H9 (cell line): ENCODE measurements at regions not wholly inside any gene's neighbourhood (a gene's known extent, or its start where the extent isn't known, plus 50 kb on each side); places are given as distances from the start of the nearest gene placed in this dataset.

Source experiments
- DNase-seq: peaks from one replicate; pipeline ENCODE4 v3.0.0-alpha.2; 2017
- H2AFZ ChIP-seq: one replicate; pipeline ENCODE4 v1.6.1; 2013; ENCODE audit warnings: mild to moderate bottlenecking, low read length, control low read depth, moderate library complexity
- H2AK5ac ChIP-seq: 2 replicates; pipeline ENCODE4 v1.6.1; 2013; ENCODE audit warnings: low read length, control low read depth, mixed read lengths; ENCODE audit not compliant: insufficient read length
- H2BK120ac ChIP-seq: one replicate; pipeline ENCODE4 v1.6.1; 2013; ENCODE audit warnings: low read depth, mild to moderate bottlenecking, low read length, control low read depth, inconsistent platforms; ENCODE audit not compliant: poor library complexity, severe bottlenecking
- H2BK12ac ChIP-seq: 2 replicates; pipeline ENCODE4 v1.6.1; 2013; ENCODE audit warnings: low read length, control low read depth, mixed read lengths, low read depth; ENCODE audit not compliant: insufficient read length
- H2BK15ac ChIP-seq: 2 replicates; pipeline ENCODE4 v1.6.1; 2013; ENCODE audit warnings: low read depth, low read length, control low read depth
- H2BK20ac ChIP-seq: one replicate; pipeline ENCODE4 v1.6.1; 2013; ENCODE audit warnings: low read depth, mild to moderate bottlenecking, low read length, control low read depth, inconsistent platforms; ENCODE audit not compliant: poor library complexity, severe bottlenecking
- H2BK5ac ChIP-seq: 2 replicates; pipeline ENCODE4 v1.6.1; 2013; ENCODE audit warnings: low read length, control low read depth, mixed read lengths; ENCODE audit not compliant: insufficient read length
- H3K14ac ChIP-seq: 2 replicates; pipeline ENCODE4 v1.6.1; 2013; ENCODE audit warnings: low read length, control low read depth; ENCODE audit not compliant: insufficient read depth
- H3K18ac ChIP-seq: 2 replicates; pipeline ENCODE4 v1.6.1; 2013; ENCODE audit warnings: low read depth, mild to moderate bottlenecking, mixed read lengths, low read length, control low read depth; ENCODE audit not compliant: insufficient read length
- H3K23ac ChIP-seq: 2 replicates; pipeline ENCODE4 v1.6.1; 2013; ENCODE audit warnings: low read length, control low read depth, mixed read lengths, low read depth; ENCODE audit not compliant: insufficient read length
- H3K23me2 ChIP-seq: 2 replicates; pipeline ENCODE4 v1.6.1; 2013; ENCODE audit warnings: low read depth, mild to moderate bottlenecking, mixed read lengths, low read length, control low read depth; ENCODE audit not compliant: insufficient read length, poor library complexity, severe bottlenecking
- H3K27ac ChIP-seq: 2 replicates; pipeline ENCODE4 v1.5.1; 2013; ENCODE audit warnings: low read length, control low read depth, mixed read lengths, low read depth; ENCODE audit not compliant: insufficient read length
- H3K27me3 ChIP-seq: 2 replicates; pipeline ENCODE4 v1.6.1; 2013; ENCODE audit warnings: low read length, control low read depth, inconsistent platforms; ENCODE audit not compliant: insufficient read depth
- H3K4ac ChIP-seq: 2 replicates; pipeline ENCODE4 v1.6.1; 2013; ENCODE audit warnings: low read depth, mild to moderate bottlenecking, control low read depth, inconsistent platforms, low read length, moderate library complexity
- H3K4me1 ChIP-seq: 2 replicates; pipeline ENCODE4 v1.6.1; 2013; ENCODE audit warnings: low read length, control low read depth, inconsistent platforms; ENCODE audit not compliant: insufficient read depth
- H3K4me2 ChIP-seq: 2 replicates; pipeline ENCODE4 v1.6.1; 2013; ENCODE audit warnings: low read length, control low read depth, mixed read lengths; ENCODE audit not compliant: insufficient read length, insufficient read depth
- H3K56ac ChIP-seq: 2 replicates; pipeline ENCODE4 v1.6.1; 2013; ENCODE audit warnings: low read depth, mild to moderate bottlenecking, mixed read lengths, low read length, control low read depth; ENCODE audit not compliant: insufficient read length
- H3K79me1 ChIP-seq: 2 replicates; pipeline ENCODE4 v1.6.1; 2013; ENCODE audit warnings: low read depth, mild to moderate bottlenecking, moderate library complexity, low read length, control low read depth, inconsistent platforms; ENCODE audit not compliant: insufficient read depth, poor library complexity, severe bottlenecking
- H3K79me2 ChIP-seq: 2 replicates; pipeline ENCODE4 v1.6.1; 2013; ENCODE audit warnings: low read length, control low read depth, inconsistent platforms; ENCODE audit not compliant: insufficient read depth
- H3K9ac ChIP-seq: 2 replicates; pipeline ENCODE4 v1.6.1; 2013; ENCODE audit warnings: low read length, control low read depth, mixed read lengths; ENCODE audit not compliant: insufficient read length; ENCODE audit errors: extremely low read depth
- H3K9me3 ChIP-seq: one replicate; pipeline ENCODE4 v1.6.1; 2013; ENCODE audit warnings: low read depth, low read length, inconsistent platforms; ENCODE audit not compliant: control insufficient read depth
- H3T11ph ChIP-seq: one replicate; pipeline ENCODE4 v1.6.1; 2013; ENCODE audit warnings: mild to moderate bottlenecking, low read length, control low read depth, inconsistent platforms
- H4K20me1 ChIP-seq: one replicate; pipeline ENCODE4 v1.6.1; 2013; ENCODE audit not compliant: control insufficient read depth, insufficient read length, insufficient read depth
- H4K5ac ChIP-seq: 2 replicates; pipeline ENCODE4 v1.6.1; 2013; ENCODE audit warnings: low read depth, mild to moderate bottlenecking, mixed read lengths, low read length, control low read depth; ENCODE audit not compliant: insufficient read length
- H4K8ac ChIP-seq: replicated peaks from 2 replicates; pipeline ENCODE4 v1.6.1; 2013; ENCODE audit warnings: low read length, control low read depth, mixed read lengths, low read depth; ENCODE audit not compliant: insufficient read length
- H4K91ac ChIP-seq: 2 replicates; pipeline ENCODE4 v1.6.1; 2013; ENCODE audit warnings: low read depth, mild to moderate bottlenecking, moderate library complexity, mixed read lengths, low read length, control low read depth; ENCODE audit not compliant: insufficient read length
- H3K27ac Mint-ChIP-seq, 3 experiments: 2 replicates in 2 of 3; 3 replicates in 1 of 3; pipeline ENCODE4 v1.8.0; 2020 to 2021; ENCODE audit warnings: mixed read lengths in 3 of 3, mild to moderate bottlenecking in 1 of 3, moderate library complexity in 1 of 3
- H3K27me3 Mint-ChIP-seq: 2 replicates; pipeline ENCODE4 v1.8.0; 2021; ENCODE audit warnings: low read depth, mild to moderate bottlenecking, moderate library complexity, mixed read lengths
- H3K36me3 Mint-ChIP-seq, 3 experiments: 2 replicates in 2 of 3; 3 replicates in 1 of 3; pipeline ENCODE4 v1.8.0; 2020 to 2021; ENCODE audit warnings: low read depth in 3 of 3, mixed read lengths in 3 of 3; ENCODE audit not compliant: insufficient read depth in 1 of 3
- H3K4me1 Mint-ChIP-seq, 2 experiments: 2 replicates each; pipeline ENCODE4 v1.8.0; 2020; ENCODE audit warnings: mixed read lengths in 2 of 2
- H3K4me3 Mint-ChIP-seq, 2 experiments: 2 replicates in 1 of 2; 3 replicates in 1 of 2; pipeline ENCODE4 v1.8.0; 2020 to 2021; ENCODE audit warnings: mild to moderate bottlenecking in 2 of 2, mixed read lengths in 2 of 2, moderate library complexity in 1 of 2
- H3K9me3 Mint-ChIP-seq, 2 experiments: 2 replicates in 1 of 2; 3 replicates in 1 of 2; pipeline ENCODE4 v1.8.0; 2020; ENCODE audit warnings: mild to moderate bottlenecking in 2 of 2, mixed read lengths in 2 of 2, moderate library complexity in 1 of 2
- whole genome bisulfite sequencing: extraction: QIAGEN DNeasy Blood & Tissue Kit; methylation state at CpG from one replicate; pipeline ENCODE4 v1.1.7; 2013; ENCODE audit warnings: missing lambda C conversion rate, low lambda C conversion rate, mixed read lengths; ENCODE audit not compliant: insufficient read length; ENCODE audit errors: extremely low coverage; 5-methylcytosine and 5-hydroxymethylcytosine counted together
- TF ChIP-seq, protein P1 (sequence below): fragments of 200-600 bp; sonication (generic); conservative IDR thresholded peaks from 3 replicates; pipeline ENCODE4 v1.8.0; 2021; ENCODE audit warnings: antibody characterized with exemption, mild to moderate bottlenecking

DNA sequence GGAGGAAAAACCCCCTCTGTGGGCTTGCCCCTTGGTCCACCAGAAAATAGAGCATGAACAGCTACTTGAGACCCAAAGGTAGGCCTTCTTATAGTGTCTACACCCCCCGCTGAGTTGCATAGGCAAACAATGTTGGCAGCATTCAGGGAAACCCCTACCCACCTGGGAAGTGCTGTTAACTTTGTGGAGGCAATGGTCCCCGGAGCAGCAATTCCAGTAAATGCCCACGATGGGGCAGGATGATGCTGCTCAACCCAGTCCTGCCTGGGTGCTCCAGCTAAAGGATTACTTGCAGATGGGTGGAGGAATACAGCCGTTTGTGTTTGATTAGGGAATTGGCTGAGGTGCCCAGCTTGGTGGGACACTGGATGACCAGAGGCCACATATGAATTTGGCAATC lies 381.3 kb upstream of the ANO5 start:
- no peaks in the 10 kb centered on the region for H3K79me2 ChIP-seq
- Mint-ChIP-seq H3K9me3 (no peaks in the 10 kb centered on the region; a peak in 1 of 5 replicates), H3K36me3 (no peaks in the 10 kb centered on the region), H3K27me3 (no peaks in the 10 kb centered on the region), H3K4me3 (no peak overlapping the region), H3K4me1 (peaks cover 4 to 7% of the 10 kb centered on the region in 2 experiments; a peak in 3 of 4 replicates), H3K27ac (no peak overlapping the region)
- H3T11ph ChIP-seq, result no peak overlapping the region
- no peaks in the 10 kb centered on the region for H3K23me2 ChIP-seq
- H3K79me1 ChIP-seq, result no peaks in the 10 kb centered on the region
- no peaks in the 10 kb centered on the region for H3K27me3 ChIP-seq
- H3K18ac ChIP-seq, result no peak overlapping the region
- H4K5ac ChIP-seq, result no peak overlapping the region
- peak; percentile 73 for DNase-seq
- H3K4me2 ChIP-seq, result no peak overlapping the region
- no peak overlapping the region for H3K56ac ChIP-seq
- no peak overlapping the region for H2BK12ac ChIP-seq
- H2BK5ac ChIP-seq, result no peak overlapping the region
- H3K23ac ChIP-seq, result no peak overlapping the region
- TF ChIP-seq, protein P1, sequence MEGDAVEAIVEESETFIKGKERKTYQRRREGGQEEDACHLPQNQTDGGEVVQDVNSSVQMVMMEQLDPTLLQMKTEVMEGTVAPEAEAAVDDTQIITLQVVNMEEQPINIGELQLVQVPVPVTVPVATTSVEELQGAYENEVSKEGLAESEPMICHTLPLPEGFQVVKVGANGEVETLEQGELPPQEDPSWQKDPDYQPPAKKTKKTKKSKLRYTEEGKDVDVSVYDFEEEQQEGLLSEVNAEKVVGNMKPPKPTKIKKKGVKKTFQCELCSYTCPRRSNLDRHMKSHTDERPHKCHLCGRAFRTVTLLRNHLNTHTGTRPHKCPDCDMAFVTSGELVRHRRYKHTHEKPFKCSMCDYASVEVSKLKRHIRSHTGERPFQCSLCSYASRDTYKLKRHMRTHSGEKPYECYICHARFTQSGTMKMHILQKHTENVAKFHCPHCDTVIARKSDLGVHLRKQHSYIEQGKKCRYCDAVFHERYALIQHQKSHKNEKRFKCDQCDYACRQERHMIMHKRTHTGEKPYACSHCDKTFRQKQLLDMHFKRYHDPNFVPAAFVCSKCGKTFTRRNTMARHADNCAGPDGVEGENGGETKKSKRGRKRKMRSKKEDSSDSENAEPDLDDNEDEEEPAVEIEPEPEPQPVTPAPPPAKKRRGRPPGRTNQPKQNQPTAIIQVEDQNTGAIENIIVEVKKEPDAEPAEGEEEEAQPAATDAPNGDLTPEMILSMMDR, result peak; percentile 65
- no peaks in the 10 kb centered on the region for H3K4me1 ChIP-seq
- H2AK5ac ChIP-seq, result no peak overlapping the region
- H4K20me1 ChIP-seq, result no peaks in the 10 kb centered on the region
- WGBS, result no CpG with 5 or more reads among the region's 4 CpGs
- no peak overlapping the region for H4K8ac ChIP-seq
- H2BK120ac ChIP-seq, result no peak overlapping the region
- H3K9me3 ChIP-seq, result no peaks in the 10 kb centered on the region
- H3K27ac ChIP-seq, result no peak overlapping the region
- no peak overlapping the region for H3K9ac ChIP-seq
- H4K91ac ChIP-seq, result no peak overlapping the region
- no peak overlapping the region for H2AFZ ChIP-seq
- H2BK20ac ChIP-seq, result no peak overlapping the region
- no peak overlapping the region for H3K4ac ChIP-seq
- no peak overlapping the region for H2BK15ac ChIP-seq
- no peak overlapping the region for H3K14ac ChIP-seq
